T-helper 2 cell treated with Interferon-gamma antibody and Interleukin-4, amounts not matched to agents 5 μg/mL and 100 μg/mL, for 36 hours (primary cell): ENCODE measurements at regions not wholly inside any gene's neighbourhood (a gene's known extent, or its start where the extent isn't known, plus 50 kb on each side); places are given as distances from the start of the nearest gene placed in this dataset.
"Not testable (repeated sequence)": the region's sequence is repeated elsewhere in the genome, so short reads cannot be mapped to it uniquely, and the experiment has no call there.

ENCODE experiments used
- DNase-seq: peaks from one replicate; pipeline ENCODE4 v3.0.0; 2021; ENCODE audit warnings: low spot score
- H3K27ac Mint-ChIP-seq: one replicate; pipeline ENCODE4 v1.8.0; 2021; ENCODE audit warnings: mild to moderate bottlenecking, mixed read lengths
- H3K27me3 Mint-ChIP-seq: one replicate; pipeline ENCODE4 v1.8.0; 2021; ENCODE audit warnings: low read depth, mixed read lengths
- H3K36me3 Mint-ChIP-seq: one replicate; pipeline ENCODE4 v1.8.0; 2021; ENCODE audit warnings: low read depth, mixed read lengths
- H3K4me1 Mint-ChIP-seq: one replicate; pipeline ENCODE4 v1.8.0; 2021; ENCODE audit warnings: low read depth, mixed read lengths
- H3K4me3 Mint-ChIP-seq: one replicate; pipeline ENCODE4 v1.8.0; 2022; ENCODE audit warnings: mild to moderate bottlenecking, moderate library complexity, mixed read lengths
- H3K9me3 Mint-ChIP-seq: one replicate; pipeline ENCODE4 v1.8.0; 2021; ENCODE audit warnings: mixed read lengths

DNA sequence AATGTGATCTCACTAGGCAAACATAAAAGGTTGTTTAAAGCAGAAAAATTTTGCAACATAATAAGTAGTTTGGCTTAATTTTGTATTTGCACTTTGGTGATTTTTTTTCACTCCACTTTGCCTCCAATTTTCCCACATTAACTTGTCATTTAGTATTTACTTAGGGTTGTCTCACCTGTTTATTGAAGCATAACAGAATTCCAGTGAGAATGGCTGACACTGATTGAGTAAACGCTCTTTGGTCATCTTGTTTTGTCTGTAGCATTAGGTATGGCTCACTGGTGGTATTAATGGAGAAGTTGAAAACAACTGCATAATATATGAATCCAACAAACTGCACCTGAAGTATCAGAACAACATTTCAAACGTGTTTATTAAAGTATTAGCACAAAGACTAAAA, 799.5 kb upstream of the ADGRL3 start:
- DNase-seq: no peak
- Mint-ChIP-seq H3K9me3 (peaks cover 34% of the 10 kb centered on the region), H3K4me1 (no peaks in the 10 kb centered on the region), H3K27me3 (no peaks in the 10 kb centered on the region), H3K36me3 (no peaks in the 10 kb centered on the region), H3K27ac (no peak overlapping the region), H3K4me3 (no peak overlapping the region)

DNA sequence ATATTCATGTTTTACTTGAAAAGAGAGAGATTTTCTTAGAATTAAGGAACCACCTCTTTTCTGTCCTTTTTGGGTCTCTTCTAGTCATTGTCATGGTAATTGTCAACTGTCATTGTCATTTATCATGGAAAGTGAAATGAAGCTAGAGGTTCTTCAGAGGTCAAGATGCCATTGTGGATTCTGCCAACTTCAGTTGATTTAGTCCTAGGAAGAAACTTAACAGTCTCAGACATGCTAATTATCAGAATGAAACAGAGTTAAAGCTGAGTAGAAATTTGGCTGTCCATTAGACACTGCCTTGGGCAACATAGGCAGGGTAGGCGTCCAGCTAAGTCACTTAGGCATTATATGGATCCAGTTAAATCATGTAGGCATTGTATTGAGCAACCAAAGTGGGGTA, 796.1 kb upstream of the ADGRL3 start:
- no peaks in the 10 kb centered on the region for H3K4me1 Mint-ChIP-seq
- no peak overlapping the region for H3K27ac Mint-ChIP-seq
- H3K36me3 Mint-ChIP-seq: no peaks in the 10 kb centered on the region
- DNase-seq: no peak
- H3K27me3 Mint-ChIP-seq: no peaks in the 10 kb centered on the region
- no peak overlapping the region for H3K4me3 Mint-ChIP-seq
- peaks cover 45% of the 10 kb centered on the region for H3K9me3 Mint-ChIP-seq

DNA sequence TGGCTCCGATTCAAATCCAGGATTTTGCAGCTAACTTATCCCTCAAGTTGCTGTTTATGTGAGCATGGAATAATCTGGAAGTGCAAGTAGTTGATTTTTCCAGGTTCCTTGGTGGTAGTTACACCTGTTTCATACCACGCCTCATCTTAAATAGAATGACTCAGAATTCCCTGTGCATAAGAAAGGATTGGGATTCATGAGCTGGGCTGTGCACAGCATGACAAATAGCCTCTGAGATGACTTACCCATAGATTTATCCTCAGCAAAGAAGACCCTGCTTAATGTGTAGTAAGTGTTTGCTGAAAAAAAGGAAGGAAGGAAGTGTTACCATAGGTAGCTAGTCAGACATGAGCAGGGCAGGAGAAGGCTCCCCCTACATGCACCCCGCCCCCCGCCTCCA, 777.7 kb upstream of the ADGRL3 start:
- Mint-ChIP-seq H3K27me3 (no peaks in the 10 kb centered on the region), H3K4me3 (no peak overlapping the region), H3K9me3 (peaks cover 28% of the 10 kb centered on the region), H3K36me3 (no peaks in the 10 kb centered on the region), H3K4me1 (no peaks in the 10 kb centered on the region), H3K27ac (no peak overlapping the region)
- DNase-seq: no peak

DNA sequence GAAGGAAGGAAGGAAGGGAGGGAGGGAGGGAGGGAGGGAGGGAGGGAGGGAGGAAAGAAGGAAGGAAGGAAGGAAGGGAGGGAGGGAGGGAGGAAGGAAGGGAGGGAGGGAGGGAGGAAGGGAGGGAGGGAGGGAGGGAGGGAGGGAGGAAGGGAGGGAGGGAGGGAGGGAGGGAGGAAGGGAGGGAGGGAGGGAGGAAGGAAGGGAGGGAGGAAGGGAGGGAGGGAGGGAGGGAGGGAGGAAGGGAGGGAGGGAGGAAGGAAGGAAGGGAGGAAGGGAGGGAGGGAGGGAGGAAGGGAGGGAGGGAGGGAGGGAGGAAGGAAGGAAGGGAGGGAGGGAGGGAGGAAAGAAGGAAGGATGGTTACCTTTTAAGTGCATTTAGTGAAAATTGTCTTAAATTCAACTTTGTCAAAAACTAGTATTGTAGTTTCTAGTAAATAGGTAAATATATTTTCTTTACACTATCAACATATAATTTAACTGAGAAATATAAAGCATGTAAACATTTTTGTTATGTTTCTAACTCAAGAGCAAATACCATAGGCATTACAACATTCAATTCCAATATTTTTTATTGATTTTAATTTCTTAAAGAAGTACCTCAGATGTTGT, 776.4 kb upstream of the ADGRL3 start:
- not testable (repeated sequence) for H3K27me3 Mint-ChIP-seq

DNA sequence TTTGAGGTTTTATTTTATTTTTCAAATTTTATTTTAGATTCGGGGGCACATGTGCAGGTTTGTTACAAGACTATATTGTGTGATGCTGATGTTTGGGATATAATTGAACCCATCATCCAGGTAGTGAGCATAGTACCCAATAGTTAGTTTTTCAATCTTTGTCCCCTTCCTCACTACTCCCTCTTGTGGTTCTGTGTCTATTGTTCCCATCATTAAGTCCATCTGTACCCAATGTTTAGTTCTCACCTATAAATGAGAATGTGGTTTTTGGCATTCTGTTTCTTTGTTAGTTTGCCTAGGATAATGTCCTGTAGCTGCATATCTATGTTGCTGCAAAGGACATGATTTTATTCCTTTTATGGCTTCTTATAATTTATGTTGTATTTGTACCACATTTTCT, 767.2 kb upstream of the ADGRL3 start:
- peaks cover 36% of the 10 kb centered on the region for H3K9me3 Mint-ChIP-seq
- no peaks in the 10 kb centered on the region for H3K4me1 Mint-ChIP-seq
- H3K4me3 Mint-ChIP-seq: no peak overlapping the region
- H3K36me3 Mint-ChIP-seq: no peaks in the 10 kb centered on the region
- DNase-seq: no peak
- no peaks in the 10 kb centered on the region for H3K27me3 Mint-ChIP-seq
- no peak overlapping the region for H3K27ac Mint-ChIP-seq

More for the DNA sequence above, 776.4 kb upstream of the ADGRL3 start:
- H3K9me3 Mint-ChIP-seq: peaks cover 22% of the 10 kb centered on the region
- not testable (repeated sequence) for H3K36me3 Mint-ChIP-seq, H3K4me3 Mint-ChIP-seq, DNase-seq, H3K27ac Mint-ChIP-seq, H3K4me1 Mint-ChIP-seq

DNA sequence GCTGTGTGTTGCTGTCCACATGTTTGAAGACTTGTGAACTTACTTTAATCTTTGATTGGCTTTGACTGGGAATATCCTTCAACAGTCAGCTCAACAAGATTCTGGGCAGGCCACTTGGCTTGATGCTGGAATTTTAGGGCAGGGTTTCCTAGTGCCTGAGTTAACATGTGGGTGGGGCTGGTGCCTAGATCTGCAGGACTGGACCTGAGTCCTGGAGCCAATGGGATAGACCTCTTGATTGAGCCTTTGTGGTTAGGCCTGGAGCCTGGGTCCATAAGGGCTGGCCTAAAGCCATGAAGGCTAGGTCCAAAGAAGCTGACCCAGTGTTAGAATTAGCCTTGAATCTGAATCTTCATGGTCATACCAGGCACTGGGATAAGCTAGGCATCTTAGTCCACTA, 757.1 kb upstream of the ADGRL3 start:
- peaks cover 53% of the 10 kb centered on the region for H3K9me3 Mint-ChIP-seq
- DNase-seq: no peak
- no peak overlapping the region for H3K4me3 Mint-ChIP-seq
- H3K4me1 Mint-ChIP-seq: no peaks in the 10 kb centered on the region
- H3K36me3 Mint-ChIP-seq: no peaks in the 10 kb centered on the region
- no peaks in the 10 kb centered on the region for H3K27me3 Mint-ChIP-seq
- H3K27ac Mint-ChIP-seq: no peak overlapping the region

DNA sequence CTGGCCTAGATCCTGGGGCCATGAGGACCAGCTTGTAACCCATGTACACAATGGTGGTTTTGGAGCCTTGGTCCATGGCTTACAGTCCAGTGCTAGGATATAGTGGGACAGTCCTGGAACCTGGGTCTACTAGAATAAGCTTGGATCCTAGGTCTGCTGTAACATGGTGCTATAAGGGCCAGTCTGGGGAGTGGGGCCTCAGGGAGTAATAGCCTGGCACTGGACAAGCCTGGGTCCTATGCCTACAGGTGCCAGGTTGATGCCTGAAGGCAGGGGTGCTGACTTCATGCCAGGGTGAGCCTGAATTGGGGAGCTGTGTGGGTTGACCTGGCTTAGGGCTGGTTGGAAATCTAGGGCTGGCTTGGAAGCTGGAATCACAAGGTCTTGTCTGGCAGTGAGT, 756.3 kb upstream of the ADGRL3 start:
- H3K4me3 Mint-ChIP-seq: no peak overlapping the region
- no peaks in the 10 kb centered on the region for H3K4me1 Mint-ChIP-seq
- peaks cover 53% of the 10 kb centered on the region for H3K9me3 Mint-ChIP-seq
- no peaks in the 10 kb centered on the region for H3K27me3 Mint-ChIP-seq
- H3K27ac Mint-ChIP-seq: no peak overlapping the region
- no peak for DNase-seq
- H3K36me3 Mint-ChIP-seq: no peaks in the 10 kb centered on the region

DNA sequence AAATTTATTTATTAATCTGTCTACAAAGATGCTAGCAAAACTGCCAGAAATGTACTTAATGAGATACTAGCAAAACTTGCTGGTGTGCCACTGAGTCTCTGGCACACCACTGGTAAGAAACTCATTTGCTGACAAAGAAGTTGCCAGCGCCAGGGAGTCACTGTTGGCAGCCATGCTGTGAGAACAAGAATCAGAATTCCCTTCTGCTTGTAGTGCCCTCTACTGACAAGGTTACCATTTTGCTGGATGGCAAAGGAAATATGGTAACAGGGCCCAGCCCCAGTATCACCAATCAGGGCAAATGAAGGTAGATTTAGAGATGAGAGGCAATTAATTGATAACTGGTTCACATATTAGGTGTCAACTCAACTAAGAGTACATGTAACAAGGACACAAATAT, 750.1 kb upstream of the ADGRL3 start:
- Mint-ChIP-seq H3K36me3 (no peaks in the 10 kb centered on the region), H3K4me3 (no peak overlapping the region), H3K9me3 (peaks cover 22% of the 10 kb centered on the region), H3K4me1 (no peaks in the 10 kb centered on the region), H3K27me3 (no peaks in the 10 kb centered on the region), H3K27ac (no peak overlapping the region)
- DNase-seq: no peak

DNA sequence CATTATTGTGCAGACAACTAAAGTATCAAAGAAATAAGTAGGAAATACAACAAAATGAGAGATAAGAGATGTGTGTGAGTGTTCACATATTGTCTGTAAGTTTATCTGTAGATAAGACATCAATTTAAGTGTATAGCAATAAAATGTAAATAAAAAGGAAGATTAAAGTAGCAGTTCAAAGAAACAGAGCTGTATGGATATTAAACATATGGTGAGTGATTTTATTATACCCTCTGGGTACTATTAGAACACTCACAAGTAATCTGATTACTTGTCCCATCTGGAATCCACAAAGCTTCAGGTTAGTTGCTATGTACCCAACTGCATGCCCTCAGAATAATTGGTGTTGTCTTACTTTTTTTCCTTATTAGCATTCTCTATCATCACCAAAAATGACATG, 747.9 kb upstream of the ADGRL3 start:
- no peaks in the 10 kb centered on the region for H3K27me3 Mint-ChIP-seq
- H3K4me1 Mint-ChIP-seq: no peaks in the 10 kb centered on the region
- H3K4me3 Mint-ChIP-seq: no peak overlapping the region
- no peaks in the 10 kb centered on the region for H3K36me3 Mint-ChIP-seq
- H3K9me3 Mint-ChIP-seq: peaks cover 17% of the 10 kb centered on the region
- no peak for DNase-seq
- H3K27ac Mint-ChIP-seq: no peak overlapping the region

DNA sequence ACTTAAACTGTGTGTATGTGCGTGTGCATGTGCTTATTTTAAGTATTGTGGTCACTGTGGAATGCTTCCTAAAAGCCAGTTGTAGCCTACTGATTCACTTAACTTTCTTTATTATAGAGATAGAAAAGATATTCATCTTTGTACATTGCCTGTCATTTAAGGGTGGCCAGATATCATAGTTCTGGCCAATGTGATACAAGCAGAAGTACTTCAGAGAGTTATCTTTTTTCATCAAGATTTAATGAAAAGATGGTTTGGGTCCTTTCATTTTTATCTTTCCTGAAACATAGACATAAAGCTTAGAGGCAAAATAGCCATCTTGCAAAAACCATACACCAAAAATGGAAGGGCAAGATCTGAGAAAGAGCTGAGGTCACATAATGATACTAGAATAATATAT, 744.7 kb upstream of the ADGRL3 start:
- Mint-ChIP-seq H3K9me3 (peaks cover 17% of the 10 kb centered on the region), H3K4me3 (no peak overlapping the region), H3K27ac (no peak overlapping the region), H3K27me3 (no peaks in the 10 kb centered on the region), H3K4me1 (no peaks in the 10 kb centered on the region), H3K36me3 (no peaks in the 10 kb centered on the region)
- DNase-seq: no peak

DNA sequence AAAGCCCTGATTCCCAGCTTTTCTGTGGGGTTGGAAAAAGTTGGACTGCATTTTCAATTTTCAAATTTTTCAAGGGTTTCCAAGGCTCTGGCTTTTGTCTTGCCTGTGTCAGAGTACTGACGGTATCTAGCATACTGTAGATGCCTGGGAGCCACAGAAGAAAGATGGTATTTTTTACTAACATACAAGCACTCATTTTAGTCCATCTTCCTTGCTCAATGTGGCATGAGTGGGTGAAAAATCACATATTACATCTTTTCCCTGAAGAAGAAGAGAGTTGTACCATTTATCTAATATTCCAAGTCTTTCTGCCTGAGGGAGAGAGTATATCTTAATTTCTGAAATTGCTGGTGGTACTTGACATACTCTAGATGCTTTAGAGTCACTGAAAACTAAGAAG, 738.6 kb upstream of the ADGRL3 start:
- peaks cover 34% of the 10 kb centered on the region for H3K9me3 Mint-ChIP-seq
- H3K4me1 Mint-ChIP-seq: no peaks in the 10 kb centered on the region
- H3K27ac Mint-ChIP-seq: no peak overlapping the region
- no peak for DNase-seq
- H3K27me3 Mint-ChIP-seq: no peaks in the 10 kb centered on the region
- H3K4me3 Mint-ChIP-seq: no peak overlapping the region
- H3K36me3 Mint-ChIP-seq: no peaks in the 10 kb centered on the region

DNA sequence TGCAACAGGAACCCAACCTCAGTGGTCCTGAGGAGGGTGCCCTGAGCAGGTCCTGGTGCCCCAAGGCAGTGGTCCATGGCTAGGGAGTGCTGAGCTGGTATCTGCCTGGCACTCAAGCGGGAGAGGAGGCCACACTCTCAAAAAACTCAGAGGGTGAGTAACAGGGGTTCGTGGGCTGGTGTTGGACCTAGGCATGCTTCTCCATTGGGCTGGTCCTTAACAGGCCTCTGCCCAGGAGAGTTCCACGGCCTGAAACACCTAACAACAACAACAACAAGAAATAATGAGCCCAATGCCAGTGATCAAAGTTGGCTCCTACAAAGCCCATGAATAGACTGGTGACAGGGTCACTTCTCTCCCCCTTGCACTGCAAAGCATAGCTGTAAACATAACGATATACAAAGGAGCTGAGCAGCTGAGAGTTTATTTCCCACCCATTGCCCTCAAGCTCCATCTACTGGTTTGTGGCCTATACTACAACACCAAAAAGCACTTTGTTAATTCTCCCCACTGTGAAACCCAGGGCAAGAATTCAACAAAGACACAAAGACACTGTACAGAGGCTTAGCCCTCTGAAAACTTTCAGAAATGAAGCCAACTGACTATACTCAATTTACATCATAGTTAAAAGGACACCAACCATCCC, 736.1 kb upstream of the ADGRL3 start:
- Mint-ChIP-seq H3K27ac (no peak overlapping the region), H3K27me3 (no peaks in the 10 kb centered on the region), H3K4me1 (no peaks in the 10 kb centered on the region), H3K4me3 (no peak overlapping the region), H3K9me3 (peaks cover 27% of the 10 kb centered on the region), H3K36me3 (no peaks in the 10 kb centered on the region)
- no peak for DNase-seq

DNA sequence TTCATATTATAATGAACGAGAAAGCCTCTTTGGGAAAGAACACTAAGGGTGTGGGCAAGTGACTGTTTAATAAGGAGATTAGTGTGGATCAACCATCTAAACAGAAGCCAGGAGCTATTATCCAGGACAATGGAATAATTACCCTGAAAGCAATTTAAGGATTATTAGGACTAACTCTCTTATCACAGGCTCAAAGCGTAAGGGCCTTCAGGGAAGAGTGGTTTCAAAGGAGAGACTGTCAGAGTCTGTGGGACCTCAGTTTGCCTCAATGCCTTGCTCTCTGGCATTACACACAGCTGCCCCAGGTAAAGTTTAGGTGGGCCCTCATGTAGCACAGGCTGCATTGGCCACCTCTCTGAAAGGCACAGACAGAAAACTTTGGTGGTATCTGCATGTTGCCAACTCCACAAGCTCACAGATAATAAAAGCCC, 717.2 kb upstream of the ADGRL3 start:
- H3K4me1 Mint-ChIP-seq: no peaks in the 10 kb centered on the region
- no peak for DNase-seq
- H3K9me3 Mint-ChIP-seq: peaks cover 30% of the 10 kb centered on the region
- H3K27me3 Mint-ChIP-seq: no peaks in the 10 kb centered on the region
- no peaks in the 10 kb centered on the region for H3K36me3 Mint-ChIP-seq
- H3K27ac Mint-ChIP-seq: no peak overlapping the region
- no peak overlapping the region for H3K4me3 Mint-ChIP-seq

DNA sequence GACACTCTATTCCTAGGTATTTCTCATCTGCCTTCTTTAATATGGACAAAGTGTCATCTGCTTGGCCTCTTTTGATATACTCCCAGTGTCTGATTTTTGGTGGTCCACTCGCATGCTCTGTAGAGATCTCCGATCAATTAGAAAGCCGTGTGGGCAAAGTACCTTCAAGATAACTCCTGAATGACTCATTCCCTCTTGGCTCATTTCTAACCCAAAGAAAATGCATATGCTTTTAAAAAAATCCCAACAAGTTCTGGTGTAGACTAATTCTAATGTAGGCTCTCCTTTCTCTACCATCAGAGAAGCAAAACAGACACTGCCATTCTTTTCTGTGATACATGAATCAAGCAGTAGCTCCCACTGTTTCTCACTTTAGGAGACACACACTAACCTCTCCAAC, 714.9 kb upstream of the ADGRL3 start:
- no peaks in the 10 kb centered on the region for H3K4me1 Mint-ChIP-seq
- H3K36me3 Mint-ChIP-seq: no peaks in the 10 kb centered on the region
- DNase-seq: no peak
- H3K4me3 Mint-ChIP-seq: no peak overlapping the region
- H3K27ac Mint-ChIP-seq: no peak overlapping the region
- H3K9me3 Mint-ChIP-seq: peaks cover 30% of the 10 kb centered on the region
- no peaks in the 10 kb centered on the region for H3K27me3 Mint-ChIP-seq
